ENCODE measurements at regions not wholly inside any gene's neighbourhood (a gene's known extent, or its start where the extent isn't known, plus 50 kb on each side); places are given as distances from the start of the nearest gene placed in this dataset.

DNA sequence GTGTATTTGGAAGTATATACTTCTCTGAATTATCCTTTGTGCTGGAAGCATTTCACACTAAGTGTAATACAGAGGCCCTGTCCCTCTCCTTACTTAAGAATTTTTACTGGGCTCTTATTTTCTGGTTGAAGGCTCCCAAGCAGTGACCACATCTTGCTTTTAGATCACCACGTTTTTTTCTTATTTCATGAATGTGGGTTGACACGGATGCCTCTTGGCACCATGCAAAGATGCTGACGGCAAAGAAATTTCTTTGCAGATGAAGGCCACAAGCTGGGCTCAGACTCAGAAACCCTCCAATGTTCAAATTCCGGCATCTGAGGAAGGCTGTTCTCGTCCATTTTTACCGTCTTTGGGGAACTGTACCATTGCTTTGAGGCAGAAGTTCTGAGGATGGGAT is 168.5 kb downstream of the HMHB1 start:
- TF ChIP-seq RXRA (CRISPR knock-in tag; IDR thresholded peaks at IDR 0.05) (no peak), BHLHE40 (IDR thresholded peaks at IDR 0.05; ENCODE audit: low read length) (no peak), NRL (CRISPR knock-in tag; IDR thresholded peaks at IDR 0.05; ENCODE audit: borderline replicate concordance) (no peak), ZNF644 (CRISPR knock-in tag; IDR thresholded peaks at IDR 0.05; ENCODE audit: low read depth) (no peak), SIX1 (CRISPR knock-in tag; IDR thresholded peaks at IDR 0.05; ENCODE audit: borderline replicate concordance) (no peak), SAP130 (CRISPR knock-in tag; IDR thresholded peaks at IDR 0.05; ENCODE audit: low read depth) (no peak)
- TF ChIP-seq, protein P1, sequence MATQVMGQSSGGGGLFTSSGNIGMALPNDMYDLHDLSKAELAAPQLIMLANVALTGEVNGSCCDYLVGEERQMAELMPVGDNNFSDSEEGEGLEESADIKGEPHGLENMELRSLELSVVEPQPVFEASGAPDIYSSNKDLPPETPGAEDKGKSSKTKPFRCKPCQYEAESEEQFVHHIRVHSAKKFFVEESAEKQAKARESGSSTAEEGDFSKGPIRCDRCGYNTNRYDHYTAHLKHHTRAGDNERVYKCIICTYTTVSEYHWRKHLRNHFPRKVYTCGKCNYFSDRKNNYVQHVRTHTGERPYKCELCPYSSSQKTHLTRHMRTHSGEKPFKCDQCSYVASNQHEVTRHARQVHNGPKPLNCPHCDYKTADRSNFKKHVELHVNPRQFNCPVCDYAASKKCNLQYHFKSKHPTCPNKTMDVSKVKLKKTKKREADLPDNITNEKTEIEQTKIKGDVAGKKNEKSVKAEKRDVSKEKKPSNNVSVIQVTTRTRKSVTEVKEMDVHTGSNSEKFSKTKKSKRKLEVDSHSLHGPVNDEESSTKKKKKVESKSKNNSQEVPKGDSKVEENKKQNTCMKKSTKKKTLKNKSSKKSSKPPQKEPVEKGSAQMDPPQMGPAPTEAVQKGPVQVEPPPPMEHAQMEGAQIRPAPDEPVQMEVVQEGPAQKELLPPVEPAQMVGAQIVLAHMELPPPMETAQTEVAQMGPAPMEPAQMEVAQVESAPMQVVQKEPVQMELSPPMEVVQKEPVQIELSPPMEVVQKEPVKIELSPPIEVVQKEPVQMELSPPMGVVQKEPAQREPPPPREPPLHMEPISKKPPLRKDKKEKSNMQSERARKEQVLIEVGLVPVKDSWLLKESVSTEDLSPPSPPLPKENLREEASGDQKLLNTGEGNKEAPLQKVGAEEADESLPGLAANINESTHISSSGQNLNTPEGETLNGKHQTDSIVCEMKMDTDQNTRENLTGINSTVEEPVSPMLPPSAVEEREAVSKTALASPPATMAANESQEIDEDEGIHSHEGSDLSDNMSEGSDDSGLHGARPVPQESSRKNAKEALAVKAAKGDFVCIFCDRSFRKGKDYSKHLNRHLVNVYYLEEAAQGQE (IDR thresholded peaks at IDR 0.05; ENCODE audit: borderline replicate concordance in 1 of 2, low read depth in 1 of 2, low read length in 2 of 2) = no peak

All from HepG2 (cell line).